Right lobe of liver (tissue), 4 donors: ENCODE measurements at regions not wholly inside any gene's neighbourhood (a gene's known extent, or its start where the extent isn't known, plus 50 kb on each side); places are given as distances from the start of the nearest gene placed in this dataset.

Experiments
- CTCF ChIP-seq, 4 donors: fragments of 200-600 bp in 3 of 4; fragments of 450-650 bp in 1 of 4; IDR thresholded peaks; one replicate each; pipeline versions ENCODE4 v1.5.1 to v1.8.0; 2016 to 2022; ENCODE audit warnings: antibody characterized with exemption in 4 of 4, mild to moderate bottlenecking in 2 of 4
- POLR2A ChIP-seq: fragments of 450-650 bp; IDR thresholded peaks from one replicate; pipeline ENCODE4 v1.6.1; 2017; ENCODE audit warnings: antibody characterized with exemption, mild to moderate bottlenecking
- donor health status: DM: no; HTN: no; CAD: no.
- donor health status: DM: no; HTN: no; CAD: no.
- donor health status: DM: no; HTN: yes; CAD: no.

DNA sequence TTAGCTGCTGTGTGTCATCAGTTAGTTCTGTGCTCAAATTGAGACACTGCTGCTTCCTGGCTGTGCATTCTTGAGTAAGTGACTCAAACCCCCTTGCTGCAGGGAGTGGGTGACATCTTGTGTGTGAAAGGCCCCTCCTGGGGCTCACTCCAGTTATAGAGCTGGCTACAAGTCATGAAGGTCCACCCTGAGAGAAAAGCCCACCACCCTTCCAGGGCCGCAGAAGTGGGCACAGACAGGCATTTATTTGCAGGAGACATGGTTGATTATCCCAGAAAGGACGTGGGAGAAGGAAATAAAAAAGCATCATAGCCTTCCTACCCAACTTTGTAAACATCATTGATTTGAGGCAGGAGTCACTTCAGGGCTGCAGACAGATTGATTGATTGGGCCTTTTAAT is 550.6 kb downstream of the MATN1 start:
- TF ChIP-seq CTCF (IDR thresholded peaks at IDR 0.05) (no peak), POLR2A (no peak)
